GM12878 (cell line): ENCODE measurements at regions not wholly inside any gene's neighbourhood (a gene's known extent, or its start where the extent isn't known, plus 50 kb on each side); places are given as distances from the start of the nearest gene placed in this dataset.

Source experiments
- ATAC-seq: fragments of 200-7000 bp; cut with Tn5 transposase; 3 replicates; pipeline ENCODE4 v1.9.1; 2020; ENCODE audit warnings: mild to moderate bottlenecking, moderate library complexity
- BruUV-seq: library from RNA; stranded (reverse); fragments of 400-500 nt; replicated peaks from 2 replicates; lab custom pipeline; 2021; lab: Mats Ljungman, UMichigan
- CTCF ChIA-PET: fragments of 300-600 bp; sonication (Branson Sonifier 250); formaldehyde crosslinking; extraction: SDS; loops from one replicate; lab custom pipeline; 2021; ENCODE audit warnings: inconsistent platforms; lab: Yijun Ruan, JAX
- POLR2A ChIA-PET: fragments of 350-600 bp; formaldehyde crosslinking; extraction: SDS; loops from one replicate; lab custom pipeline; 2021; ENCODE audit warnings: inconsistent platforms; lab: Charles Lee
- RAD21 ChIA-PET: fragments of 300-600 bp; sonication (Branson Sonifier 250); formaldehyde crosslinking; loops from one replicate; lab custom pipeline; 2023; ENCODE audit warnings: antibody characterized with exemption; ENCODE audit not compliant: unreplicated experiment; lab: Charles Lee
- SMC1A ChIA-PET: fragments of 300-600 bp; sonication (Branson Sonifier 250); formaldehyde crosslinking; loops from one replicate; lab custom pipeline; 2023; ENCODE audit not compliant: unreplicated experiment, uncharacterized antibody; lab: Charles Lee
- DNase-seq: peaks from one replicate; pipeline ENCODE4 v3.0.0-alpha.2; 2011; ENCODE audit warnings: low read depth, low spot score
- FAIRE-seq: peaks from 3 replicates; lab custom pipeline; 2011; peaks lifted over from hg19 to GRCh38; lab: Jason Lieb, UNC
- H2AFZ ChIP-seq: 2 replicates; pipeline ENCODE4 v1.6.0; 2011; ENCODE audit warnings: low read depth, low read length, control low read depth; ENCODE audit not compliant: control insufficient read depth
- H3K27ac ChIP-seq: 2 replicates; pipeline ENCODE4 v1.5.1; 2011; ENCODE audit warnings: control low read depth; ENCODE audit not compliant: control insufficient read depth, insufficient read depth
- H3K27me3 ChIP-seq, 2 experiments: replicated peaks in 1 of 2; 2 replicates each; pipeline versions ENCODE4 v1.6.0 to v1.6.1; 2011; ENCODE audit warnings: low read length in 1 of 2; ENCODE audit not compliant: control insufficient read depth in 2 of 2, insufficient read depth in 2 of 2
- H3K36me3 ChIP-seq, 2 experiments: 2 replicates each; pipeline ENCODE4 v1.5.1; 2011; ENCODE audit warnings: low read length in 1 of 2; ENCODE audit not compliant: control insufficient read depth in 2 of 2, insufficient read depth in 2 of 2
- H3K4me1 ChIP-seq: 2 replicates; pipeline ENCODE4 v1.6.1; 2011; ENCODE audit warnings: mild to moderate bottlenecking, low read length, moderate library complexity, mixed read lengths; ENCODE audit not compliant: control insufficient read depth, insufficient read depth
- H3K4me2 ChIP-seq: 2 replicates; pipeline ENCODE4 v1.6.0; 2011; ENCODE audit warnings: control low read depth; ENCODE audit not compliant: control insufficient read depth, insufficient read depth
- H3K4me3 ChIP-seq: fragments of 200-600 bp; sonication (generic); 2 replicates; pipeline ENCODE4 v1.5.1; 2016
- H3K79me2 ChIP-seq: 2 replicates; pipeline ENCODE4 v1.6.0; 2011; ENCODE audit warnings: low read length; ENCODE audit not compliant: control insufficient read depth, insufficient read depth
- H3K9ac ChIP-seq: 2 replicates; pipeline ENCODE4 v1.8.0; 2011; ENCODE audit warnings: low read length, control low read depth, mixed read lengths; ENCODE audit not compliant: control insufficient read depth, insufficient read depth
- H3K9me3 ChIP-seq: replicated peaks from 3 replicates; pipeline ENCODE4 v1.5.1; 2011; ENCODE audit warnings: mild to moderate bottlenecking, low read length; ENCODE audit not compliant: control insufficient read depth, insufficient read depth
- H4K20me1 ChIP-seq: 2 replicates; pipeline ENCODE4 v1.6.0; 2011; ENCODE audit not compliant: control insufficient read depth, insufficient read depth
- CTCF ChIP-seq, 3 experiments: IDR thresholded peaks in 2 of 3; conservative IDR thresholded peaks in 1 of 3; 2 replicates each; pipeline ENCODE4 v1.5.1; 2011; ENCODE audit warnings: low read depth in 3 of 3, low read length in 3 of 3, mild to moderate bottlenecking in 3 of 3, control low read depth in 2 of 3, moderate library complexity in 2 of 3, inconsistent platforms in 1 of 3, mixed read lengths in 1 of 3; ENCODE audit not compliant: control insufficient read depth in 2 of 3, insufficient read depth in 1 of 3; ENCODE audit errors: extremely low read depth in 1 of 3
- MTA2 ChIP-seq: fragments of 450-650 bp; IDR thresholded peaks from 2 replicates; pipeline ENCODE4 v1.6.1; 2016; ENCODE audit warnings: low read depth, mild to moderate bottlenecking, moderate library complexity
- NFYB ChIP-seq: IDR thresholded peaks from 2 replicates; pipeline ENCODE4 v1.6.1; 2011; ENCODE audit warnings: low read depth, mild to moderate bottlenecking, low read length, improper control_type of control experiment, moderate library complexity; ENCODE audit not compliant: insufficient read depth
- RAD51 ChIP-seq: fragments of 450-650 bp; IDR thresholded peaks from 2 replicates; pipeline ENCODE4 v1.6.1; 2016; ENCODE audit warnings: moderate library complexity, mild to moderate bottlenecking, inconsistent platforms
- WGBS: methylation state at CpG from one replicate; pipeline ENCODE4 v1.1.6; 2016; ENCODE audit warnings: low lambda C conversion rate; ENCODE audit not compliant: insufficient replicate concordance, insufficient coverage; ENCODE audit errors: missing lambda C conversion rate; 5-methylcytosine and 5-hydroxymethylcytosine counted together
- in situ Hi-C: fragments of 300-500 bp; cut with MboI; formaldehyde crosslinking; loops from 9 replicates; pipeline ENCODE4 v1.14.3; 2018; ENCODE audit warnings: mixed read lengths
- intact Hi-C: fragments of 100-400 bp; cut with micrococcal nuclease; formaldehyde crosslinking; loops from one replicate; pipeline ENCODE4 v1.14.2; 2022; ENCODE audit not compliant: unreplicated experiment

GRCh38 chr11:29002816-29003215 is 894.6 kb downstream of the METTL15 start:
- no peak overlapping the region for H3K4me2 ChIP-seq
- no peak overlapping the region for H3K27ac ChIP-seq
- no TSS peak for BruUV-seq
- H3K79me2 ChIP-seq, result no peaks in the 10 kb centered on the region
- ChIA-PET RAD21 (no interaction called here), POLR2A (no interaction called here), CTCF (no interaction called here), SMC1A (no interaction called here)
- no peaks in the 10 kb centered on the region for H3K36me3 ChIP-seq
- H2AFZ ChIP-seq, result no peak overlapping the region
- no peaks in the 10 kb centered on the region for H3K27me3 ChIP-seq
- in situ Hi-C loops, result no loop called here
- H3K4me1 ChIP-seq, result no peaks in the 10 kb centered on the region
- no peaks in the 10 kb centered on the region for H4K20me1 ChIP-seq
- H3K9me3 ChIP-seq, result no peaks in the 10 kb centered on the region
- FAIRE-seq (no peak), DNase-seq (no peak)
- WGBS, result 0% methylated on average over 3 of the region's 3 CpGs
- no peak overlapping the region for H3K4me3 ChIP-seq
- no peak overlapping the region for H3K9ac ChIP-seq
- TF ChIP-seq CTCF (IDR thresholded peaks at IDR 0.05 in 2 of 3, conservative IDR thresholded peaks at IDR 0.05 in 1 of 3; ENCODE audit: control insufficient read depth in 2 of 3, extremely low read depth in 1 of 3, insufficient read depth in 1 of 3, low read depth in 3 of 3, low read length in 3 of 3), result no peak
- TF ChIP-seq, all 136 proteins: peak for 0
- no peak for ATAC-seq
- intact Hi-C loops, result no loop called here

- peak; percentile 78 for ATAC-seq
- FAIRE-seq, result no peak
- Histone ChIP-seq H3K9me3 (no peaks in the 10 kb centered on the region), H4K20me1 (no peaks in the 10 kb centered on the region), H3K79me2 (no peaks in the 10 kb centered on the region), H3K4me2 (no peak overlapping the region), H2AFZ (no peak overlapping the region), H3K9ac (no peak overlapping the region), H3K27me3 (no peaks in the 10 kb centered on the region), H3K27ac (no peak overlapping the region), H3K36me3 (no peaks in the 10 kb centered on the region), H3K4me1 (no peaks in the 10 kb centered on the region), H3K4me3 (no peak overlapping the region)
- RAD21 ChIA-PET, result interaction anchor here (1.3 kb wide), 1 partner anchor 329 kb away, joined by 3 read pairs; no protein-coding TSS in a partner anchor
- DNase-seq, result no peak
- TF ChIP-seq NFYB (0 out of 2 replicates have a peak, but pooled peaks have one; percentile 8), RAD51 (peak; percentile 13; the same call in 1 of the 2 replicates), MTA2 (no peak)
- CTCF ChIA-PET, result interaction anchor here (1.3 kb wide), 1 partner anchor 329 kb away, joined by 5 read pairs; no protein-coding TSS in a partner anchor
- WGBS, result 0% methylated on average over 1 of the region's 1 CpG
- intact Hi-C loops (no loop called here), in situ Hi-C loops (no loop called here)
- BruUV-seq, result no TSS peak
- POLR2A ChIA-PET, result no interaction called here
- SMC1A ChIA-PET, result interaction anchor here (0.6 to 1.1 kb wide), 3 partner anchors 11 to 144 kb away, joined by 3 read pairs; no protein-coding TSS in a partner anchor
Observed at GRCh38 chr11:28999620-29000019, 891.4 kb downstream of the METTL15 start.
